GM19438 (cell line): ENCODE measurements at regions not wholly inside any gene's neighbourhood (a gene's known extent, or its start where the extent isn't known, plus 50 kb on each side); places are given as distances from the start of the nearest gene placed in this dataset.

ENCODE experiments used
- ATAC-seq: cut with Tn5 transposase; IDR thresholded peaks from one replicate; pipeline ENCODE4 v1.9.1; 2021; ENCODE audit warnings: low read depth; ENCODE audit not compliant: unreplicated experiment

GRCh38 chr3:7793786-7794185, 707.8 kb upstream of the LMCD1 start:
- no peak for ATAC-seq

GRCh38 chr3:7798276-7798675, 703.3 kb upstream of the LMCD1 start:
- ATAC-seq = no peak

- ATAC-seq = no peak
Measured at GRCh38 chr3:7800006-7800780, 701.4 kb upstream of the LMCD1 start.

GRCh38 chr3:7812490-7812889, 689.1 kb upstream of the LMCD1 start:
- no peak for ATAC-seq

GRCh38 chr3:7813365-7813764, 688.3 kb upstream of the LMCD1 start:
- no peak for ATAC-seq

GRCh38 chr3:7817239-7817638, 684.4 kb upstream of the LMCD1 start:
- ATAC-seq = no peak

- no peak for ATAC-seq
Measured at GRCh38 chr3:7820969-7821368, 680.7 kb upstream of the LMCD1 start.

GRCh38 chr3:7821858-7822257, 679.8 kb upstream of the LMCD1 start:
- ATAC-seq = no peak

- no peak for ATAC-seq
Measured at GRCh38 chr3:7841451-7841850, 660.2 kb upstream of the LMCD1 start.

- no peak for ATAC-seq
Measured at GRCh38 chr3:7843441-7843840, 658.2 kb upstream of the LMCD1 start.

- no peak for ATAC-seq
Measured at GRCh38 chr3:7847021-7847420, 654.6 kb upstream of the LMCD1 start.

GRCh38 chr3:7847521-7847920, 654.1 kb upstream of the LMCD1 start:
- ATAC-seq = no peak

- no peak for ATAC-seq
Measured at GRCh38 chr3:7854266-7854665, 647.4 kb upstream of the LMCD1 start.

- ATAC-seq = no peak
Measured at GRCh38 chr3:7854721-7855120, 646.9 kb upstream of the LMCD1 start.

GRCh38 chr3:7865611-7866010, 636.0 kb upstream of the LMCD1 start:
- no peak for ATAC-seq

- ATAC-seq = no peak
Measured at GRCh38 chr3:7867587-7867986, 634.0 kb upstream of the LMCD1 start.

- ATAC-seq = no peak
Measured at GRCh38 chr3:7871003-7871560, 630.5 kb upstream of the LMCD1 start.

- ATAC-seq = no peak
Measured at GRCh38 chr3:7874116-7874515, 627.5 kb upstream of the LMCD1 start.

- ATAC-seq = no peak
Measured at GRCh38 chr3:7875925-7876324, 625.7 kb upstream of the LMCD1 start.

GRCh38 chr3:7876741-7877297, 624.8 kb upstream of the LMCD1 start:
- no peak for ATAC-seq

- ATAC-seq = no peak
Measured at GRCh38 chr3:7877312-7877711, 624.3 kb upstream of the LMCD1 start.

GRCh38 chr3:7879572-7879971, 622.1 kb upstream of the LMCD1 start:
- no peak for ATAC-seq
